ENCODE measurements at regions not wholly inside any gene's neighbourhood (a gene's known extent, or its start where the extent isn't known, plus 50 kb on each side); places are given as distances from the start of the nearest gene placed in this dataset.

GRCh38 chr9:16120231-16120641 lies 567.4 kb downstream of the CCDC171 start:
- no peak for TF ChIP-seq CTCF (IDR thresholded peaks at IDR 0.05; ENCODE audit: borderline replicate concordance, insufficient read depth, low read depth, low read length)
- no peak overlapping the region for H3K4me3 ChIP-seq (ENCODE audit: low read depth, low read length)

- no peak overlapping the region for H3K4me3 ChIP-seq (ENCODE audit: low read depth, low read length)
- TF ChIP-seq CTCF (IDR thresholded peaks at IDR 0.05; ENCODE audit: borderline replicate concordance, insufficient read depth, low read depth, low read length) = no peak
Measured at GRCh38 chr9:16120727-16121126, 567.9 kb downstream of the CCDC171 start.

- no peak overlapping the region for H3K4me3 ChIP-seq (ENCODE audit: low read depth, low read length)
- TF ChIP-seq CTCF (IDR thresholded peaks at IDR 0.05; ENCODE audit: borderline replicate concordance, insufficient read depth, low read depth, low read length) = no peak
Measured at GRCh38 chr9:16121168-16121567, 568.3 kb downstream of the CCDC171 start.

- H3K4me3 ChIP-seq (ENCODE audit: low read depth, low read length) = no peak overlapping the region
- no peak for TF ChIP-seq CTCF (IDR thresholded peaks at IDR 0.05; ENCODE audit: borderline replicate concordance, insufficient read depth, low read depth, low read length)
Measured at GRCh38 chr9:16121601-16122286, 568.9 kb downstream of the CCDC171 start.

GRCh38 chr9:16125629-16126028 lies 572.8 kb downstream of the CCDC171 start:
- H3K4me3 ChIP-seq (ENCODE audit: low read depth, low read length) = no peak overlapping the region
- TF ChIP-seq CTCF (IDR thresholded peaks at IDR 0.05; ENCODE audit: borderline replicate concordance, insufficient read depth, low read depth, low read length) = no peak

- no peak for TF ChIP-seq CTCF (IDR thresholded peaks at IDR 0.05; ENCODE audit: borderline replicate concordance, insufficient read depth, low read depth, low read length)
Measured at GRCh38 chr9:16126042-16126441, 573.2 kb downstream of the CCDC171 start.

GRCh38 chr9:16128003-16128402 lies 575.2 kb downstream of the CCDC171 start:
- no peak for TF ChIP-seq CTCF (IDR thresholded peaks at IDR 0.05; ENCODE audit: borderline replicate concordance, insufficient read depth, low read depth, low read length)
- no peak overlapping the region for H3K4me3 ChIP-seq (ENCODE audit: low read depth, low read length)

More at GRCh38 chr9:16126042-16126441, 573.2 kb downstream of the CCDC171 start:
- no peak overlapping the region for H3K4me3 ChIP-seq (ENCODE audit: low read depth, low read length)

All from GM12875 (cell line).